ENCODE measurements at regions not wholly inside any gene's neighbourhood (a gene's known extent, or its start where the extent isn't known, plus 50 kb on each side); places are given as distances from the start of the nearest gene placed in this dataset.

DNA sequence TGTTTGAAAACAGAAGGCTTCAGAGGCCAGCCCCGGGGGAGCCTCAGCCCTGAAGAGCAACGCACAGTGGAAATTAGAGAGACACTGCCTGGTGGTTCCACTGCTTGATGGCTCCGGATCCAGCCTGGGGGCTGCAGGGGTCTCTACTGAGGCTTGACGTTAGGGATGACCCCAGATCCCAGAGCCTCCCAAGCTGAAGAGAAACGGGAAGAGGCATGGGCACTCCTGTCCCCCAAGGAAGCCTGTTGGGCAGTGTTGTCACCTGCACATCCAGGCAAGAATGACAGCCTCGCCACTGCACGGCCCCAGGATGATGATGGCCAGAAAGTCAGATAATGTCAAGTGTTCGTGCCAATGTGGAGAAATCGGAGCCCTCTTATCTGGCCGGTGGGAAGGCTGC is 56.8 kb upstream of the FGF3 start:
- Histone ChIP-seq H3K27ac (ENCODE audit: low read depth, low read length) (no peak overlapping the region), H3K9ac (replicated peaks in 1 of 4; ENCODE audit: extremely low read depth in 1 of 4, low read depth in 3 of 4, low read length in 3 of 4) (no peak overlapping the region), H2BK120ac (replicated peaks; ENCODE audit: low read depth, low read length) (no peak overlapping the region), H2BK12ac (ENCODE audit: low read depth, low read length) (no peak overlapping the region), H3K27me3 (replicated peaks in 1 of 4; ENCODE audit: control insufficient read depth in 3 of 4, extremely low read depth in 1 of 4, insufficient read depth in 3 of 4, low read length in 3 of 4) (no peaks in the 10 kb centered on the region; a peak in 2 of 7 replicates), H2AFZ (ENCODE audit: low read length) (no peak overlapping the region), H3K18ac (ENCODE audit: extremely low read depth, low read length) (no peak overlapping the region), H2BK20ac (ENCODE audit: low read length) (no peak overlapping the region), H4K20me1 (replicated peaks in 1 of 2; ENCODE audit: control insufficient read depth in 1 of 2, insufficient read depth in 2 of 2, low read length in 2 of 2) (no peaks in the 10 kb centered on the region), H3K79me1 (ENCODE audit: low read depth, low read length) (no peaks in the 10 kb centered on the region), H3K79me2 (ENCODE audit: control insufficient read depth in 1 of 2, insufficient read depth in 2 of 2, low read length in 2 of 2) (no peaks in the 10 kb centered on the region), H2AK5ac (ENCODE audit: low read depth, low read length) (no peak overlapping the region), H3K56ac (replicated peaks; ENCODE audit: insufficient read length, low read depth, low read length) (no peak overlapping the region), H4K8ac (ENCODE audit: extremely low read depth, insufficient read depth, low read length) (no peak overlapping the region), H2BK5ac (ENCODE audit: low read depth, low read length) (no peak overlapping the region), H3K9me3 (ENCODE audit: insufficient read depth in 2 of 2, low read depth in 1 of 2, low read length in 1 of 2) (peaks cover 0 to 3% of the 10 kb centered on the region in 2 experiments; a peak in 1 of 4 replicates), H3K23me2 (ENCODE audit: low read depth, low read length) (0 out of 2 replicates have a peak, but pooled peaks cover 2% of the 10 kb centered on the region), H3K4me1 (replicated peaks in 1 of 4; ENCODE audit: control insufficient read depth in 3 of 4, insufficient read depth in 4 of 4, low read length in 3 of 4) (peaks cover 0 to 8% (median 1%) of the 10 kb centered on the region in 4 experiments; a peak in 4 of 7 replicates), H3K36me3 (ENCODE audit: control insufficient read depth in 2 of 4, insufficient read depth in 4 of 4, low read length in 3 of 4) (no peaks in the 10 kb centered on the region), H3K4ac (replicated peaks; ENCODE audit: insufficient read length, low read depth, low read length) (no peak overlapping the region), H3K4me3 (ENCODE audit: extremely low read depth in 1 of 4, insufficient read depth in 2 of 4, low read depth in 3 of 4, low read length in 4 of 4) (no peak overlapping the region), H4K91ac (replicated peaks; ENCODE audit: insufficient read length, low read length) (no peak overlapping the region), H3K14ac (ENCODE audit: insufficient read length) (no peak overlapping the region), H3K23ac (ENCODE audit: insufficient read length) (no peak overlapping the region), H4K5ac (ENCODE audit: insufficient read length, low read depth, low read length) (no peak overlapping the region), H3K4me2 (ENCODE audit: insufficient read depth in 1 of 2, low read depth in 2 of 2, low read length in 2 of 2) (no peak overlapping the region), H2BK15ac (ENCODE audit: low read length) (no peak overlapping the region)
- TF ChIP-seq SP1 (IDR thresholded peaks at IDR 0.05; ENCODE audit: low read depth, low read length) (no peak), YY1 (IDR thresholded peaks at IDR 0.05; ENCODE audit: low read depth, low read length) (no peak), CREB1 (IDR thresholded peaks at IDR 0.05) (no peak), HDAC6 (IDR thresholded peaks at IDR 0.05; ENCODE audit: low read depth, low read length) (no peak)
- ChIA-PET CTCF (ENCODE audit: partially characterized antibody) (interaction anchor here (1.0 to 3.4 kb wide), 4 partner anchors 13 to 68 kb away, joined by 3 to 22 read pairs (median 3); no protein-coding TSS in a partner anchor), POLR2A (ENCODE audit: partially characterized antibody) (interaction anchor here (1.2 kb wide), 1 partner anchor 9 kb away, joined by 3 read pairs; no protein-coding TSS in a partner anchor)
- no peak for DNase-seq (ENCODE audit: low read depth in 1 of 2, low spot score in 2 of 2)
- no peak for FAIRE-seq
- 94% methylated on average over 10 of the region's 10 CpGs; no CpG with 5 or more reads in 1 of the 2 experiments for WGBS, 2 experiments (ENCODE audit: extremely low coverage in 1 of 2, insufficient coverage in 1 of 2, insufficient read length in 1 of 2, insufficient replicate concordance in 2 of 2, low coverage in 1 of 2, low lambda C conversion rate in 2 of 2, missing lambda C conversion rate in 1 of 2)
